ENCODE measurements at regions not wholly inside any gene's neighbourhood (a gene's known extent, or its start where the extent isn't known, plus 50 kb on each side); places are given as distances from the start of the nearest gene placed in this dataset.

DNA sequence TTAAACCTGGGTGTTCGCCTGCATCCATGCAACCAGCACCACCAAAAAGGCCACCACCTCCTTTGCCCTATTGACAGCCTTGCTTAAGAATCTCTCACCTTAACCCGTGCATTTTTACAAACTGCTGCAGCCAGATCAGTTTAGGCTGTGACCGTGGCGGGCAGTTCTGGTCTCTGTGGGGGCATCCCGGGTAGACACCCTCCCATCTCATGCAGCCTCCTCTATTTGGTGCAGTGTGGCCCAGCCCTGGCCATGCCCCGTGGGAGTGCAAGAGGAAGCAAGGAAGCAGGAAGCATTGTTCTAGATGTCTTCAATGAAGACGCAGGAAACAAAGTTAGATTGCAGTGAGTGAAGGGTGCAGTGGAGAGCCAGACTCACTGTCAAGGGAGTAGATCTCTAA is 108.8 kb upstream of the MVB12B start:
- no peak for TF ChIP-seq POLR2AphosphoS5 (IDR thresholded peaks at IDR 0.05; ENCODE audit: low read depth, low read length)
- no peak for TF ChIP-seq SIN3A (IDR thresholded peaks at IDR 0.05; ENCODE audit: borderline replicate concordance, insufficient read depth, low read length)
- TF ChIP-seq, protein P1, sequence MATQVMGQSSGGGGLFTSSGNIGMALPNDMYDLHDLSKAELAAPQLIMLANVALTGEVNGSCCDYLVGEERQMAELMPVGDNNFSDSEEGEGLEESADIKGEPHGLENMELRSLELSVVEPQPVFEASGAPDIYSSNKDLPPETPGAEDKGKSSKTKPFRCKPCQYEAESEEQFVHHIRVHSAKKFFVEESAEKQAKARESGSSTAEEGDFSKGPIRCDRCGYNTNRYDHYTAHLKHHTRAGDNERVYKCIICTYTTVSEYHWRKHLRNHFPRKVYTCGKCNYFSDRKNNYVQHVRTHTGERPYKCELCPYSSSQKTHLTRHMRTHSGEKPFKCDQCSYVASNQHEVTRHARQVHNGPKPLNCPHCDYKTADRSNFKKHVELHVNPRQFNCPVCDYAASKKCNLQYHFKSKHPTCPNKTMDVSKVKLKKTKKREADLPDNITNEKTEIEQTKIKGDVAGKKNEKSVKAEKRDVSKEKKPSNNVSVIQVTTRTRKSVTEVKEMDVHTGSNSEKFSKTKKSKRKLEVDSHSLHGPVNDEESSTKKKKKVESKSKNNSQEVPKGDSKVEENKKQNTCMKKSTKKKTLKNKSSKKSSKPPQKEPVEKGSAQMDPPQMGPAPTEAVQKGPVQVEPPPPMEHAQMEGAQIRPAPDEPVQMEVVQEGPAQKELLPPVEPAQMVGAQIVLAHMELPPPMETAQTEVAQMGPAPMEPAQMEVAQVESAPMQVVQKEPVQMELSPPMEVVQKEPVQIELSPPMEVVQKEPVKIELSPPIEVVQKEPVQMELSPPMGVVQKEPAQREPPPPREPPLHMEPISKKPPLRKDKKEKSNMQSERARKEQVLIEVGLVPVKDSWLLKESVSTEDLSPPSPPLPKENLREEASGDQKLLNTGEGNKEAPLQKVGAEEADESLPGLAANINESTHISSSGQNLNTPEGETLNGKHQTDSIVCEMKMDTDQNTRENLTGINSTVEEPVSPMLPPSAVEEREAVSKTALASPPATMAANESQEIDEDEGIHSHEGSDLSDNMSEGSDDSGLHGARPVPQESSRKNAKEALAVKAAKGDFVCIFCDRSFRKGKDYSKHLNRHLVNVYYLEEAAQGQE (IDR thresholded peaks at IDR 0.05; ENCODE audit: insufficient read depth in 1 of 2, low read depth in 2 of 2, low read length in 2 of 2), result no peak
- no peak for TF ChIP-seq TAF1 (IDR thresholded peaks at IDR 0.05; ENCODE audit: borderline replicate concordance, insufficient read depth, low read length)
- TF ChIP-seq FOXP2 (optimal IDR thresholded peaks at IDR 0.05; ENCODE audit: borderline replicate concordance, extremely low read depth, extremely low read length, insufficient read depth), result no peak

All from PFSK-1 (cell line).